ENCODE measurements at regions not wholly inside any gene's neighbourhood (a gene's known extent, or its start where the extent isn't known, plus 50 kb on each side); places are given as distances from the start of the nearest gene placed in this dataset.
"Not testable (repeated sequence)": the region's sequence is repeated elsewhere in the genome, so short reads cannot be mapped to it uniquely, and the experiment has no call there.

GRCh38 chr16:27600381-27600780, 50.4 kb downstream of the KATNIP start:
- ChIA-PET CTCF (no interaction called here), POLR2A (no interaction called here)
- DNase-seq (ENCODE audit: low read depth), result no peak
- H3K27me3 ChIP-seq (ENCODE audit: control insufficient read depth, insufficient read depth, low read length), result no peaks in the 10 kb centered on the region
- H3K36me3 ChIP-seq (ENCODE audit: control insufficient read depth, insufficient read depth, low read length), result no peaks in the 10 kb centered on the region; the same call in 1 of the 2 replicates
- TF ChIP-seq, protein P1, sequence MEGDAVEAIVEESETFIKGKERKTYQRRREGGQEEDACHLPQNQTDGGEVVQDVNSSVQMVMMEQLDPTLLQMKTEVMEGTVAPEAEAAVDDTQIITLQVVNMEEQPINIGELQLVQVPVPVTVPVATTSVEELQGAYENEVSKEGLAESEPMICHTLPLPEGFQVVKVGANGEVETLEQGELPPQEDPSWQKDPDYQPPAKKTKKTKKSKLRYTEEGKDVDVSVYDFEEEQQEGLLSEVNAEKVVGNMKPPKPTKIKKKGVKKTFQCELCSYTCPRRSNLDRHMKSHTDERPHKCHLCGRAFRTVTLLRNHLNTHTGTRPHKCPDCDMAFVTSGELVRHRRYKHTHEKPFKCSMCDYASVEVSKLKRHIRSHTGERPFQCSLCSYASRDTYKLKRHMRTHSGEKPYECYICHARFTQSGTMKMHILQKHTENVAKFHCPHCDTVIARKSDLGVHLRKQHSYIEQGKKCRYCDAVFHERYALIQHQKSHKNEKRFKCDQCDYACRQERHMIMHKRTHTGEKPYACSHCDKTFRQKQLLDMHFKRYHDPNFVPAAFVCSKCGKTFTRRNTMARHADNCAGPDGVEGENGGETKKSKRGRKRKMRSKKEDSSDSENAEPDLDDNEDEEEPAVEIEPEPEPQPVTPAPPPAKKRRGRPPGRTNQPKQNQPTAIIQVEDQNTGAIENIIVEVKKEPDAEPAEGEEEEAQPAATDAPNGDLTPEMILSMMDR (IDR thresholded peaks at IDR 0.05; ENCODE audit: insufficient read depth, low read depth, low read length), result no peak
- no peak overlapping the region for H3K4me3 ChIP-seq (ENCODE audit: low read depth, low read length)

DNA sequence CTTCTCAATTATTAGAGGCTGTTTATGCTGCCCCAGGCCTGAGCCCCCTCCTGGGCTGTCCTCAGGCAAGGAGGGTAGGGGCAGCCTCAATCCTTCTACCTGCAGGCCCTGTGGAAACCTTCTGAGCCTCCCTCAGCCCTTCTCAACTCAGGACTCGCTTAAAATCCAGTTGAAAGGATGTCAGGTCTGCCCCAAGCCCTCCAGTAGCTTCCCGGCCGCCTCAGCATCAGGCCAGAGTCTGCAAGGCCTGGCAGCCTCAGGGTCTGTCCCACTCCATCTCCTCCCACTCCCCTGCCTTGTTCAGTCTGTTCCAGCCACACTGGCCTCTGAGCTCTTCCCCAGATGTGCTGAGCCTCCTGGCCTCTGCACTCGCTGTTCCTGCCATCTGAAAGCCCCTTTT, 52.2 kb downstream of the KATNIP start:
- Histone ChIP-seq H3K27me3 (ENCODE audit: control insufficient read depth, insufficient read depth, low read length) (no peaks in the 10 kb centered on the region), H3K4me3 (ENCODE audit: low read depth, low read length) (no peak overlapping the region), H3K36me3 (ENCODE audit: control insufficient read depth, insufficient read depth, low read length) (no peaks in the 10 kb centered on the region)
- TF ChIP-seq, protein P1 (IDR thresholded peaks at IDR 0.05; ENCODE audit: insufficient read depth, low read depth, low read length), result no peak
- DNase-seq (ENCODE audit: low read depth), result no peak
- ChIA-PET POLR2A (no interaction called here), CTCF (interaction anchor here (0.8 kb wide), 1 partner anchor 26 kb away, joined by 3 read pairs; no protein-coding TSS in a partner anchor)

- TF ChIP-seq, protein P1 (IDR thresholded peaks at IDR 0.05; ENCODE audit: insufficient read depth, low read depth, low read length), result peak; percentile 75
- H3K4me3 ChIP-seq (ENCODE audit: low read depth, low read length); H3K27me3 ChIP-seq (ENCODE audit: control insufficient read depth, insufficient read depth, low read length); H3K36me3 ChIP-seq (ENCODE audit: control insufficient read depth, insufficient read depth, low read length); POLR2A ChIA-PET; DNase-seq (ENCODE audit: low read depth): not testable (repeated sequence)
- CTCF ChIA-PET, result interaction anchor here (0.7 to 1.6 kb wide), 2 partner anchors 9 to 12 kb away, joined by 3 to 6 read pairs; no protein-coding TSS in a partner anchor
Observed at GRCh38 chr16:27605500-27606106, 55.7 kb downstream of the KATNIP start.

- CTCF ChIA-PET, result no interaction called here
- no peak for DNase-seq (ENCODE audit: low read depth)
- no peaks in the 10 kb centered on the region for H3K27me3 ChIP-seq (ENCODE audit: control insufficient read depth, insufficient read depth, low read length)
- no peaks in the 10 kb centered on the region for H3K36me3 ChIP-seq (ENCODE audit: control insufficient read depth, insufficient read depth, low read length)
- POLR2A ChIA-PET, result no interaction called here
- H3K4me3 ChIP-seq (ENCODE audit: low read depth, low read length), result no peak overlapping the region
- TF ChIP-seq, protein P1 (IDR thresholded peaks at IDR 0.05; ENCODE audit: insufficient read depth, low read depth, low read length), result no peak
Observed at GRCh38 chr16:27611340-27611739, 61.4 kb downstream of the KATNIP start.

GRCh38 chr16:27613238-27613791, 63.4 kb downstream of the KATNIP start:
- no peaks in the 10 kb centered on the region for H3K27me3 ChIP-seq (ENCODE audit: control insufficient read depth, insufficient read depth, low read length)
- H3K4me3 ChIP-seq (ENCODE audit: low read depth, low read length), result no peak overlapping the region
- TF ChIP-seq, protein P1 (IDR thresholded peaks at IDR 0.05; ENCODE audit: insufficient read depth, low read depth, low read length), result no peak
- peaks cover 2% of the 10 kb centered on the region for H3K36me3 ChIP-seq (ENCODE audit: control insufficient read depth, insufficient read depth, low read length)
- ChIA-PET CTCF (interaction anchor here (2.1 kb wide), 1 partner anchor 10 kb away, joined by 8 read pairs; no protein-coding TSS in a partner anchor), POLR2A (interaction anchor here (0.6 kb wide), 1 partner anchor 266 kb away, joined by 3 read pairs; no protein-coding TSS in a partner anchor)
- no peak for DNase-seq (ENCODE audit: low read depth)
